HG03558 (cell line): ENCODE measurements at regions not wholly inside any gene's neighbourhood (a gene's known extent, or its start where the extent isn't known, plus 50 kb on each side); places are given as distances from the start of the nearest gene placed in this dataset.

Experiments used
- ATAC-seq: cut with Tn5 transposase; IDR thresholded peaks from one replicate; pipeline ENCODE4 v1.9.1; 2021; ENCODE audit warnings: moderate number of reproducible peaks; ENCODE audit not compliant: unreplicated experiment; ENCODE audit errors: extremely low read depth

GRCh38 chr3:24899373-24899772 lies 404.7 kb upstream of the THRB start:
- ATAC-seq = no peak

- no peak for ATAC-seq
Measured at GRCh38 chr3:24899901-24900603, 405.4 kb upstream of the THRB start.

GRCh38 chr3:24905266-24905665 lies 410.6 kb upstream of the THRB start:
- no peak for ATAC-seq

GRCh38 chr3:24907106-24907505 lies 412.5 kb upstream of the THRB start:
- ATAC-seq = no peak

- no peak for ATAC-seq
Measured at GRCh38 chr3:24911076-24911475, 416.4 kb upstream of the THRB start.

GRCh38 chr3:24915639-24916038 lies 421.0 kb upstream of the THRB start:
- no peak for ATAC-seq

- no peak for ATAC-seq
Measured at GRCh38 chr3:24917908-24918307, 423.3 kb upstream of the THRB start.

GRCh38 chr3:24923570-24923969 lies 428.9 kb upstream of the THRB start:
- no peak for ATAC-seq

- ATAC-seq = no peak
Measured at GRCh38 chr3:24929521-24929920, 434.9 kb upstream of the THRB start.

- no peak for ATAC-seq
Measured at GRCh38 chr3:24933401-24933800, 438.8 kb upstream of the THRB start.

- ATAC-seq = no peak
Measured at GRCh38 chr3:24936574-24936973, 441.9 kb upstream of the THRB start.

- ATAC-seq = no peak
Measured at GRCh38 chr3:24937228-24937627, 442.6 kb upstream of the THRB start.

GRCh38 chr3:24937780-24938179 lies 443.1 kb upstream of the THRB start:
- no peak for ATAC-seq

- no peak for ATAC-seq
Measured at GRCh38 chr3:24943961-24944360, 449.3 kb upstream of the THRB start.

- no peak for ATAC-seq
Measured at GRCh38 chr3:24944805-24945520, 450.3 kb upstream of the THRB start.

- no peak for ATAC-seq
Measured at GRCh38 chr3:24945563-24945962, 450.9 kb upstream of the THRB start.

- no peak for ATAC-seq
Measured at GRCh38 chr3:24947103-24947502, 452.5 kb upstream of the THRB start.

GRCh38 chr3:24951180-24951579 lies 456.5 kb upstream of the THRB start:
- ATAC-seq = no peak

GRCh38 chr3:24952388-24952787 lies 457.7 kb upstream of the THRB start:
- no peak for ATAC-seq

GRCh38 chr3:24953060-24953771 lies 458.6 kb upstream of the THRB start:
- no peak for ATAC-seq

GRCh38 chr3:24956613-24957012 lies 462.0 kb upstream of the THRB start:
- no peak for ATAC-seq
